Ovary (tissue), 7 donors: ENCODE measurements at regions not wholly inside any gene's neighbourhood (a gene's known extent, or its start where the extent isn't known, plus 50 kb on each side); places are given as distances from the start of the nearest gene placed in this dataset.

Experiments
- DNase-seq, 5 donors: peaks; one replicate each; pipeline ENCODE4 v3.0.0-alpha.2; 2019 to 2020
- H3K27ac ChIP-seq, 2 donors: fragments of 200-600 bp; one replicate each; pipeline versions ENCODE4 v1.5.1 to v1.8.0; 2019 to 2022
- H3K27me3 ChIP-seq: fragments of 200-600 bp; one replicate; pipeline ENCODE4 v1.8.0; 2022
- H3K36me3 ChIP-seq: fragments of 200-600 bp; sonication (generic); one replicate; pipeline ENCODE4 v1.5.1; 2019
- H3K4me1 ChIP-seq: one replicate; pipeline ENCODE4 v1.8.1; 2013; ENCODE audit warnings: mild to moderate bottlenecking, moderate library complexity; ENCODE audit not compliant: insufficient read depth
- H3K4me3 ChIP-seq: fragments of 200-600 bp; sonication (generic); one replicate; pipeline ENCODE4 v1.5.1; 2017
- H3K9me3 ChIP-seq, 2 donors: fragments of 200-600 bp in 1 of 2; sonication (generic) in 1 of 2; one replicate each; pipeline versions ENCODE4 v1.5.1 to v1.8.1; 2013 to 2019; ENCODE audit warnings: mild to moderate bottlenecking in 1 of 2, moderate library complexity in 1 of 2
- CTCF ChIP-seq, 3 donors: fragments of 450-650 bp in 2 of 3; fragments of 200-600 bp in 1 of 3; IDR thresholded peaks; one replicate each; pipeline versions ENCODE4 v1.5.1 to v1.8.0; 2016 to 2022; ENCODE audit warnings: antibody characterized with exemption in 3 of 3, mild to moderate bottlenecking in 1 of 3
- EP300 ChIP-seq: sonication (generic); formaldehyde crosslinking; IDR thresholded peaks from one replicate; pipeline ENCODE4 v1.6.1; 2017; ENCODE audit warnings: antibody characterized with exemption
- POLR2A ChIP-seq: fragments of 450-650 bp; IDR thresholded peaks from one replicate; pipeline ENCODE4 v1.6.1; 2017; ENCODE audit warnings: antibody characterized with exemption, mild to moderate bottlenecking, moderate library complexity
- WGBS, 3 donors: extraction: QIAGEN DNeasy Blood & Tissue Kit in 1 of 3; methylation state at CpG; one replicate each; pipeline versions ENCODE4 v1.1.5 to v1.1.7; 2013 to 2017; 5-methylcytosine and 5-hydroxymethylcytosine counted together
- intact Hi-C, 4 donors: fragments of 100-400 bp; cut with DNase I; formaldehyde crosslinking; loops; one replicate each; pipeline versions ENCODE4 v1.11.0 to v1.15.1; 2022 to 2023
- donor health status: DM: no; HTN: no; CAD: no; lungs with moderate emphysema.
- donor health status: DM: no; HTN: no; CAD: no.
- donor health status: Bipolar disorder and iron deficiency.
- donor health status: DM: no; HTN: no; CAD: no.
- donor health status: DM: yes; HTN: yes; CAD: no.

- H3K36me3 ChIP-seq = no peaks in the 10 kb centered on the region
- H3K4me1 ChIP-seq = no peaks in the 10 kb centered on the region
- H3K4me3 ChIP-seq = no peak overlapping the region
- H3K27ac ChIP-seq = no peak overlapping the region
- 37 to 45% (median 42%) methylated on average over 9 of the region's 9 CpGs for WGBS, 3 donors
- H3K27me3 ChIP-seq = no peaks in the 10 kb centered on the region
- TF ChIP-seq CTCF (IDR thresholded peaks at IDR 0.05) (no peak), EP300 (no peak), POLR2A (no peak)
- DNase-seq = no peak
- intact Hi-C loops = no loop called here
- no peaks in the 10 kb centered on the region for H3K9me3 ChIP-seq
These were observed 80.3 kb downstream of the OTOL1 start for GRCh38 chr3:161576714-161577510.

GRCh38 chr3:161577662-161578061 lies 81.1 kb downstream of the OTOL1 start:
- intact Hi-C loops = no loop called here
- Histone ChIP-seq H3K27ac (no peak overlapping the region), H3K4me1 (no peaks in the 10 kb centered on the region), H3K27me3 (no peaks in the 10 kb centered on the region), H3K9me3 (no peaks in the 10 kb centered on the region), H3K36me3 (no peaks in the 10 kb centered on the region), H3K4me3 (no peak overlapping the region)
- no peak for DNase-seq
- WGBS, 3 donors = 36 to 92% (median 37%) methylated on average over 1 of the region's 1 CpG
- TF ChIP-seq POLR2A = no peak
- no peak for TF ChIP-seq EP300
- TF ChIP-seq CTCF (IDR thresholded peaks at IDR 0.05) = no peak

GRCh38 chr3:161579395-161580126 lies 83.0 kb downstream of the OTOL1 start:
- Histone ChIP-seq H3K27me3 (no peaks in the 10 kb centered on the region), H3K9me3 (no peaks in the 10 kb centered on the region), H3K4me1 (no peaks in the 10 kb centered on the region), H3K27ac (no peak overlapping the region), H3K4me3 (no peak overlapping the region), H3K36me3 (no peaks in the 10 kb centered on the region)
- WGBS, 3 donors = 75 to 83% (median 79%) methylated on average over 9 of the region's 9 CpGs
- TF ChIP-seq POLR2A = no peak
- DNase-seq = no peak
- intact Hi-C loops = no loop called here

- no peak overlapping the region for H3K4me3 ChIP-seq
- no peaks in the 10 kb centered on the region for H3K27me3 ChIP-seq
- intact Hi-C loops = no loop called here
- no peak for DNase-seq
- no peaks in the 10 kb centered on the region for H3K36me3 ChIP-seq
- TF ChIP-seq POLR2A = no peak
- no peak overlapping the region for H3K27ac ChIP-seq
- no peaks in the 10 kb centered on the region for H3K9me3 ChIP-seq
- no peaks in the 10 kb centered on the region for H3K4me1 ChIP-seq
These were observed 89.3 kb downstream of the OTOL1 start for GRCh38 chr3:161585922-161586321.

GRCh38 chr3:161586556-161587235 lies 90.1 kb downstream of the OTOL1 start:
- no peak overlapping the region for H3K27ac ChIP-seq
- H3K27me3 ChIP-seq = no peaks in the 10 kb centered on the region
- H3K9me3 ChIP-seq = no peaks in the 10 kb centered on the region
- intact Hi-C loops = no loop called here
- no peak overlapping the region for H3K4me3 ChIP-seq
- TF ChIP-seq POLR2A (no peak), CTCF (IDR thresholded peaks at IDR 0.05) (no peak), EP300 (no peak)
- H3K36me3 ChIP-seq = no peaks in the 10 kb centered on the region
- DNase-seq = no peak
- H3K4me1 ChIP-seq = no peaks in the 10 kb centered on the region
